NB4 (cell line): ENCODE measurements at regions not wholly inside any gene's neighbourhood (a gene's known extent, or its start where the extent isn't known, plus 50 kb on each side); places are given as distances from the start of the nearest gene placed in this dataset.

Experiments used
- DNase-seq: peaks from one replicate; pipeline ENCODE4 v3.0.0; 2010; ENCODE audit warnings: low read depth
- H3K4me3 ChIP-seq: one replicate; pipeline ENCODE4 v1.5.1; 2011; ENCODE audit warnings: mild to moderate bottlenecking, low read depth, low read length, moderate library complexity
- CTCF ChIP-seq: IDR thresholded peaks from one replicate; pipeline ENCODE4 v1.5.1; 2012; ENCODE audit warnings: low read depth, low read length
- MAX ChIP-seq: IDR thresholded peaks from 2 replicates; pipeline ENCODE4 v1.6.1; 2011; ENCODE audit warnings: low read depth, low read length
- MYC ChIP-seq: IDR thresholded peaks from 2 replicates; pipeline ENCODE4 v1.6.1; 2011; ENCODE audit warnings: low read depth, low read length
- POLR2A ChIP-seq: IDR thresholded peaks from 2 replicates; pipeline ENCODE4 v1.6.1; 2011; ENCODE audit warnings: mild to moderate bottlenecking; ENCODE audit not compliant: insufficient read length; ENCODE audit errors: extremely low read depth

GRCh38 chr2:220936641-220937197 is 635.4 kb downstream of the EPHA4 start:
- no peak for DNase-seq
- no peak for TF ChIP-seq MYC
- TF ChIP-seq CTCF: no peak
- no peak for TF ChIP-seq MAX
- TF ChIP-seq POLR2A: no peak
- no peak overlapping the region for H3K4me3 ChIP-seq

- DNase-seq: no peak
- TF ChIP-seq POLR2A (no peak), MAX (no peak), CTCF (no peak), MYC (no peak)
- H3K4me3 ChIP-seq: no peak overlapping the region
These were observed 634.9 kb downstream of the EPHA4 start for GRCh38 chr2:220937245-220937644.

DNA sequence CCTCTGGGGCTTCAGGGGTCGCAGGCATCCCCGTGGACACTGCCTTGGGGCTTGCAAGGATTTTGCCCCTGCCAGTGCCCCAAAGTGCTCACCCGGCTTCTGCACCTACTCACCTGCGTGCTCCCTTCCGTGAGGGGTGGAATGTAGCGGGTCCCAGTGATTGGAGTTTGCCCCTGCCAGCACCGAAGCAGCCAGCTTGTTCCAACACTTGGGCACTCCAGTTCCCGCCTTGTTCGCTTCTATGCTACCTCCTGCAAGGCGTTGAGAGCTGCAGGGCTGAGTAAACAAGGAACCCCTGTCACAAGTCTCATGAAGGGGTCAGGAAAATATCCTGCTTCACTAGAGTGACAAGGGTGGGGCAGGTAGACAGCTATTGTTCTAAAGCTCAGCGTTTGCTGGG is 631.5 kb downstream of the EPHA4 start:
- DNase-seq: no peak
- H3K4me3 ChIP-seq: no peak overlapping the region
- no peak for TF ChIP-seq MYC
- TF ChIP-seq MAX: no peak
- no peak for TF ChIP-seq POLR2A
- TF ChIP-seq CTCF: no peak

- no peak for DNase-seq
- H3K4me3 ChIP-seq: no peak overlapping the region
- TF ChIP-seq CTCF (no peak), POLR2A (no peak), MAX (no peak), MYC (no peak)
These were observed 630.4 kb downstream of the EPHA4 start for GRCh38 chr2:220941683-220942082.

DNA sequence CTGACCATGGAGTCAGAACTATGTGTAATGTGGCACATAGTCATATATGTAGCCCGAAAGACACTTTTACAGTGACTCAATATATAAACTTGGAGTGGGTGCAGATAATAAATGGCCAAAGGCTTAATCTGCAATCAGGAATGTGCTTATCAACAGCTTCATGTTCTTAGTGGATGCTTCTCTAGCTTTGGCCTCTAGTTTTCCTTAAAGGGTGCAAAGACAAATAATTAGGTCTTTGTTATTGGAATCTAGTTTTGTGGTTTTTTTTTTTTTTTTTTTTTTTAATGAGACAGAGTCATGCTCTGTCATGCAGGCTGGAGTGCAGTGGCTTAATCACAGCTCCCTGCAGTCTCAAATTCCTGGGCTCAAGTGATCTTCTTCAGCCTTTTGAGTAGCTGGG is 625.6 kb downstream of the EPHA4 start:
- no peak for DNase-seq
- no peak overlapping the region for H3K4me3 ChIP-seq
- TF ChIP-seq POLR2A (no peak), CTCF (no peak), MAX (no peak), MYC (no peak)

DNA sequence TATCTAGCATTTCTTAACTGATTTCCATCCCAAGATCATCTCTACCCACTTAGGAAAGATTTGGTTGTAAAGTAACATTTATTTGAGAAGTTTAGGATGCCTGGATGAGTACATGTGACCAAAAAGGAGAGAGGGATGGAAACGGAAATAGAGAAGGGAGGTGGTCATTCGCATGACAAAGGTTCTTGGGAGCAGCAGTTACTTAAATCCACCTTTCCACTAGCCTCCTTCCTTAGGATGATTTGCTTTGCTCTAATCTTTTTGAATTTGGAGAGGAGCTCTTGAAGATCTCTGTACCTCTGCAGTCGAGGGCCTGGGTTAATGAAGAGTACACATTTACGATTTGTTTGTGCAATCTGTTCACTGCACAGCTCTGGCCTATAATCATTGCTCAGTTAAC is 623.5 kb downstream of the EPHA4 start:
- no peak for TF ChIP-seq MYC
- TF ChIP-seq MAX: no peak
- TF ChIP-seq POLR2A: no peak
- no peak for TF ChIP-seq CTCF
- H3K4me3 ChIP-seq: no peak overlapping the region
- no peak for DNase-seq
